ENCODE measurements at regions not wholly inside any gene's neighbourhood (a gene's known extent, or its start where the extent isn't known, plus 50 kb on each side); places are given as distances from the start of the nearest gene placed in this dataset.
A peak's percentile ranks its signal among the peaks of the same experiment; 100 is the strongest.

DNA sequence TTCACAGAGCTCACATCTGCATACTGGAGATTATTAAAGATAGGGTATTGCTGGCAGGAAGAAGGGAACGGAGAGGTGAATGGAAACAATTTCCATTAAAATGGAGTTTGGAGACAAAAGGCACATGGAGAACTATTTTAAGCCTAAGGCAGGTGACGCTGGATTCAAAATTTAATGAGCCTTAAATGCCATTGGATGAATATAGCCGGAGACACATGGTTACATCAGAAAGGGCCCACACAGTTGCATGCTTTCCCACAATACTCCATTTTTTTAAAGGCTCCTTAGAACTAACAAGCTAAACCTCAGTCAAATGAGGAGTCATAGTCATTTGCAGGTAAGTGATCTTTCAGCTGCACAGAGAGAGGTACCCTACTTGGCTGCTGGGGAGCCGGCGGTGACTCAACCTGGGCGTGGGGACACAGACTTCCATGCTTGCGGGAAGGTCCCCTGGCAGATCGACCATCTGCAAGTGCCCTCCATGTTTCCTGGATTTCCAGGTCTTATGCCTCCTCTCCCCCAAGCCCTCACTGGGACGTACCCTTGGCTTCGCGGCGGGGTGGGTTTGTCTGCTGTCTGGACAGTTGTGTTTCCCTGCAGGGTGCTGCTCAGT lies 259.2 kb downstream of the CBLN1 start:
- H2AFZ ChIP-seq (ENCODE audit: low read depth, low read length, poor library complexity, severe bottlenecking): no peak overlapping the region
- POLR2A ChIA-PET: no interaction called here
- RAD21 ChIA-PET (ENCODE audit: low non-redundant PET in 1 of 2, low total read pairs in 2 of 2, uncharacterized antibody in 2 of 2, unreplicated experiment in 2 of 2): no interaction called here

More for the DNA sequence above, 259.2 kb downstream of the CBLN1 start:
- no peaks in the 10 kb centered on the region for H3K9me3 ChIP-seq (ENCODE audit: control insufficient read depth in 1 of 2, insufficient read depth in 1 of 2, low read depth in 1 of 2, low read length in 2 of 2)
- ATAC-seq: peak; percentile 40
- H3K27ac ChIP-seq (ENCODE audit: low read depth, low read length): no peak overlapping the region
- no peaks in the 10 kb centered on the region for H4K20me1 ChIP-seq (ENCODE audit: insufficient read depth)
- no peaks in the 10 kb centered on the region for H3K79me2 ChIP-seq (ENCODE audit: insufficient read depth, low read length)
- H3K4me2 ChIP-seq (ENCODE audit: low read length): peak overlapping the region; percentile 53
- no peak overlapping the region for H3K9ac ChIP-seq (ENCODE audit: low read length)
- CTCF ChIA-PET: no interaction called here
- no peak for TF ChIP-seq YY1 (IDR thresholded peaks at IDR 0.05; ENCODE audit: extremely low read depth, insufficient replicate concordance, low read depth, low read length)
- TF ChIP-seq TCF7L2 (IDR thresholded peaks at IDR 0.05; ENCODE audit: borderline replicate concordance, extremely low read depth, insufficient read depth, insufficient read length): no peak
- TF ChIP-seq, protein P1, sequence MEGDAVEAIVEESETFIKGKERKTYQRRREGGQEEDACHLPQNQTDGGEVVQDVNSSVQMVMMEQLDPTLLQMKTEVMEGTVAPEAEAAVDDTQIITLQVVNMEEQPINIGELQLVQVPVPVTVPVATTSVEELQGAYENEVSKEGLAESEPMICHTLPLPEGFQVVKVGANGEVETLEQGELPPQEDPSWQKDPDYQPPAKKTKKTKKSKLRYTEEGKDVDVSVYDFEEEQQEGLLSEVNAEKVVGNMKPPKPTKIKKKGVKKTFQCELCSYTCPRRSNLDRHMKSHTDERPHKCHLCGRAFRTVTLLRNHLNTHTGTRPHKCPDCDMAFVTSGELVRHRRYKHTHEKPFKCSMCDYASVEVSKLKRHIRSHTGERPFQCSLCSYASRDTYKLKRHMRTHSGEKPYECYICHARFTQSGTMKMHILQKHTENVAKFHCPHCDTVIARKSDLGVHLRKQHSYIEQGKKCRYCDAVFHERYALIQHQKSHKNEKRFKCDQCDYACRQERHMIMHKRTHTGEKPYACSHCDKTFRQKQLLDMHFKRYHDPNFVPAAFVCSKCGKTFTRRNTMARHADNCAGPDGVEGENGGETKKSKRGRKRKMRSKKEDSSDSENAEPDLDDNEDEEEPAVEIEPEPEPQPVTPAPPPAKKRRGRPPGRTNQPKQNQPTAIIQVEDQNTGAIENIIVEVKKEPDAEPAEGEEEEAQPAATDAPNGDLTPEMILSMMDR (IDR thresholded peaks at IDR 0.05 in 2 of 3, conservative IDR thresholded peaks at IDR 0.05 in 1 of 3; ENCODE audit: borderline replicate concordance in 1 of 3, insufficient read depth in 1 of 3, low read depth in 2 of 3, low read length in 2 of 3): no peak
- no peak for TF ChIP-seq EZH2 (IDR thresholded peaks at IDR 0.05)
- TF ChIP-seq CBX3 (IDR thresholded peaks at IDR 0.05; ENCODE audit: low read depth): no peak
- TF ChIP-seq, protein P2, sequence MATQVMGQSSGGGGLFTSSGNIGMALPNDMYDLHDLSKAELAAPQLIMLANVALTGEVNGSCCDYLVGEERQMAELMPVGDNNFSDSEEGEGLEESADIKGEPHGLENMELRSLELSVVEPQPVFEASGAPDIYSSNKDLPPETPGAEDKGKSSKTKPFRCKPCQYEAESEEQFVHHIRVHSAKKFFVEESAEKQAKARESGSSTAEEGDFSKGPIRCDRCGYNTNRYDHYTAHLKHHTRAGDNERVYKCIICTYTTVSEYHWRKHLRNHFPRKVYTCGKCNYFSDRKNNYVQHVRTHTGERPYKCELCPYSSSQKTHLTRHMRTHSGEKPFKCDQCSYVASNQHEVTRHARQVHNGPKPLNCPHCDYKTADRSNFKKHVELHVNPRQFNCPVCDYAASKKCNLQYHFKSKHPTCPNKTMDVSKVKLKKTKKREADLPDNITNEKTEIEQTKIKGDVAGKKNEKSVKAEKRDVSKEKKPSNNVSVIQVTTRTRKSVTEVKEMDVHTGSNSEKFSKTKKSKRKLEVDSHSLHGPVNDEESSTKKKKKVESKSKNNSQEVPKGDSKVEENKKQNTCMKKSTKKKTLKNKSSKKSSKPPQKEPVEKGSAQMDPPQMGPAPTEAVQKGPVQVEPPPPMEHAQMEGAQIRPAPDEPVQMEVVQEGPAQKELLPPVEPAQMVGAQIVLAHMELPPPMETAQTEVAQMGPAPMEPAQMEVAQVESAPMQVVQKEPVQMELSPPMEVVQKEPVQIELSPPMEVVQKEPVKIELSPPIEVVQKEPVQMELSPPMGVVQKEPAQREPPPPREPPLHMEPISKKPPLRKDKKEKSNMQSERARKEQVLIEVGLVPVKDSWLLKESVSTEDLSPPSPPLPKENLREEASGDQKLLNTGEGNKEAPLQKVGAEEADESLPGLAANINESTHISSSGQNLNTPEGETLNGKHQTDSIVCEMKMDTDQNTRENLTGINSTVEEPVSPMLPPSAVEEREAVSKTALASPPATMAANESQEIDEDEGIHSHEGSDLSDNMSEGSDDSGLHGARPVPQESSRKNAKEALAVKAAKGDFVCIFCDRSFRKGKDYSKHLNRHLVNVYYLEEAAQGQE (IDR thresholded peaks at IDR 0.05; ENCODE audit: low read depth): no peak
- TF ChIP-seq POLR2AphosphoS5 (IDR thresholded peaks at IDR 0.05; ENCODE audit: low read depth, low read length): no peak
- TF ChIP-seq, protein P3, sequence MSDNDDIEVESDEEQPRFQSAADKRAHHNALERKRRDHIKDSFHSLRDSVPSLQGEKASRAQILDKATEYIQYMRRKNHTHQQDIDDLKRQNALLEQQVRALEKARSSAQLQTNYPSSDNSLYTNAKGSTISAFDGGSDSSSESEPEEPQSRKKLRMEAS (IDR thresholded peaks at IDR 0.05): no peak
- TF ChIP-seq SIN3A (IDR thresholded peaks at IDR 0.05; ENCODE audit: low read depth): no peak
- peaks cover 6% of the 10 kb centered on the region for H3K27me3 ChIP-seq (ENCODE audit: insufficient read depth, low read length)
- H3K4me3 ChIP-seq (replicated peaks in 1 of 2; ENCODE audit: low read depth in 1 of 2, low read length in 2 of 2): no peak overlapping the region
- H3K36me3 ChIP-seq (ENCODE audit: control insufficient read depth in 1 of 2, insufficient read depth in 2 of 2, low read length in 2 of 2): no peaks in the 10 kb centered on the region
- intact Hi-C loops (cut with micrococcal nuclease): no loop called here
- DNase-seq (ENCODE audit: low read depth, low spot score): no peak
- peaks cover 10 to 24% of the 10 kb centered on the region in 2 experiments for H3K4me1 ChIP-seq (ENCODE audit: control insufficient read depth in 1 of 2, insufficient read depth in 2 of 2, low read length in 2 of 2)
- H3K9me2 ChIP-seq (ENCODE audit: insufficient read depth): no peaks in the 10 kb centered on the region
- BruUV-seq (replicated peaks): no TSS peak
